ENCODE measurements at regions not wholly inside any gene's neighbourhood (a gene's known extent, or its start where the extent isn't known, plus 50 kb on each side); places are given as distances from the start of the nearest gene placed in this dataset.

DNA sequence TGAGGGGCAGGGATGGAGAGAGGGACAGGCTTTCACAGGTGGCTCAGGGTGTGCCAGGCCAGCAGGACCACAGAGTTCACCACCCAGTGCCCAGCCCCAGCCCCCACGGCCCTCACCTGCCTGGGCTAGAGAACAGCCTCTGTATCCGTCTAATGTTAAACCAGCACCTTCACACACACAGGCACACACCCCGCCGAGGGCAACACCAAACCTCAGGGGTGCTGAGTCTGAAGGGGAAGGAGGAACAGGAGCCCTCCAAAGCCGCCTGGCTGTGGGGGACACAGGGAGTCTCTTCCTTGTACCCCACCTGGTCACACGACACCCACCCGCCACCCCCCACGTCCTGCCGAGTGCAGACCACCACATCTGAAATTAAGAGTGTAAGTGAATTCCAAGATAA, 205.8 kb upstream of the SALL3 start:
- ATAC-seq (no peak), DNase-seq (no peak)
- Histone ChIP-seq H3K4me3 (no peak overlapping the region), H3K36me3 (no peaks in the 10 kb centered on the region), H3K27me3 (peaks cover 0 to 10% (median 0%) of the 10 kb centered on the region in 9 donors), H3K9me3 (no peaks in the 10 kb centered on the region), H3K4me1 (no peaks in the 10 kb centered on the region), H3K27ac (no peak overlapping the region)
- TF ChIP-seq POLR2A (IDR thresholded peaks at IDR 0.05): no peak
- TF ChIP-seq, protein P1, sequence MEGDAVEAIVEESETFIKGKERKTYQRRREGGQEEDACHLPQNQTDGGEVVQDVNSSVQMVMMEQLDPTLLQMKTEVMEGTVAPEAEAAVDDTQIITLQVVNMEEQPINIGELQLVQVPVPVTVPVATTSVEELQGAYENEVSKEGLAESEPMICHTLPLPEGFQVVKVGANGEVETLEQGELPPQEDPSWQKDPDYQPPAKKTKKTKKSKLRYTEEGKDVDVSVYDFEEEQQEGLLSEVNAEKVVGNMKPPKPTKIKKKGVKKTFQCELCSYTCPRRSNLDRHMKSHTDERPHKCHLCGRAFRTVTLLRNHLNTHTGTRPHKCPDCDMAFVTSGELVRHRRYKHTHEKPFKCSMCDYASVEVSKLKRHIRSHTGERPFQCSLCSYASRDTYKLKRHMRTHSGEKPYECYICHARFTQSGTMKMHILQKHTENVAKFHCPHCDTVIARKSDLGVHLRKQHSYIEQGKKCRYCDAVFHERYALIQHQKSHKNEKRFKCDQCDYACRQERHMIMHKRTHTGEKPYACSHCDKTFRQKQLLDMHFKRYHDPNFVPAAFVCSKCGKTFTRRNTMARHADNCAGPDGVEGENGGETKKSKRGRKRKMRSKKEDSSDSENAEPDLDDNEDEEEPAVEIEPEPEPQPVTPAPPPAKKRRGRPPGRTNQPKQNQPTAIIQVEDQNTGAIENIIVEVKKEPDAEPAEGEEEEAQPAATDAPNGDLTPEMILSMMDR (IDR thresholded peaks at IDR 0.05): no peak
- intact Hi-C loops (cut with DNase I): no loop called here
- 66 to 71% (median 69%) methylated on average over 4 to 9 of the region's 9 CpGs for WGBS, 4 donors

DNA sequence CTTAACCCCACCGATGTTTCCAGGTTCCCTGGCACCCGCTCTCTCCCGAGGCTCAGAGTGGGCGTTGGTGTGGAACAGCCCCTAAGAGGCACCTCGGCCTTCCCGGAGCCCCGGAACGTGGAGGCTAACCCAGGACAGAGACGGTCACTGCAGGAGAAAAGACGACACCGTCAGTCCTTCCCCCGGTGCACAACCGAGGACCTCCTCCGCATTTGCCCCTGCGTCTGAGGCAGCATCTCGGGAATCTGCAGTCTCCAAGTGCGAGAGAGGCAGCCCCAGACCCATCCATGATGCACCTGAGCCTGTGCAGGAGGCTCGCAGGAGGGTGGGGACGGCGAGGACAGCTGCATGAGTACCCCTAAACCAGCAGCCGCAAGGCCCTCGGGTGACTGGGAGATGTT, 204.9 kb upstream of the SALL3 start:
- DNase-seq: no peak
- ATAC-seq: no peak
- WGBS, 4 donors: 83 to 87% (median 86%) methylated on average over 18 to 22 of the region's 22 CpGs
- Histone ChIP-seq H3K4me1 (no peaks in the 10 kb centered on the region), H3K27ac (no peak overlapping the region), H3K27me3 (peaks cover 0 to 8% (median 0%) of the 10 kb centered on the region in 9 donors), H3K4me3 (no peak overlapping the region), H3K9me3 (no peaks in the 10 kb centered on the region), H3K36me3 (no peaks in the 10 kb centered on the region)
- intact Hi-C loops (cut with DNase I): no loop called here
- TF ChIP-seq, protein P1 (IDR thresholded peaks at IDR 0.05): no peak
- no peak for TF ChIP-seq POLR2A (IDR thresholded peaks at IDR 0.05)

DNA sequence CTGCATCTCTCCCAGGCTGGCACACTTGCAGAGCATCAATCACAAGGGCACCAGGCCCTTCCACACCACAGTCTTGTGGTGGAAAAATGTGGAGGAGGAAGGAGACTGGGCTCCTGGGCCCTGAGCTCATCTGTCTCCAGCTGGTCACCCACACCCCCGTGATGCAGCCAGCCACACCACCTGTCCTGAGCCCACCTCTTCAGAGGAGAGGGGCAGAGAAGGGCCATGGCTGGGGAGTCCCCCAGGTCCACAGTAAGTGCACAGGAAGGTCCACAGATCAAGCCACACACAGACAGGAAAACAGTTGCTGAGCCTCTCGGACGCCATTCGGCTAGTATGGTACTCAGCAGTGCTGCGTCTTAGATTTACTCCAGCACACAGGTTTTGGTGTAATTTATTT, 203.5 kb upstream of the SALL3 start:
- Histone ChIP-seq H3K27ac (no peak overlapping the region), H3K4me1 (no peaks in the 10 kb centered on the region), H3K27me3 (peaks cover 0 to 8% (median 0%) of the 10 kb centered on the region in 9 donors), H3K4me3 (no peak overlapping the region), H3K9me3 (no peaks in the 10 kb centered on the region), H3K36me3 (no peaks in the 10 kb centered on the region)
- ATAC-seq (no peak), DNase-seq (no peak)
- TF ChIP-seq, protein P1 (IDR thresholded peaks at IDR 0.05): no peak
- no peak for TF ChIP-seq POLR2A (IDR thresholded peaks at IDR 0.05)
- intact Hi-C loops (cut with DNase I): no loop called here
- 77 to 88% (median 85%) methylated on average over 5 of the region's 5 CpGs for WGBS, 4 donors

DNA sequence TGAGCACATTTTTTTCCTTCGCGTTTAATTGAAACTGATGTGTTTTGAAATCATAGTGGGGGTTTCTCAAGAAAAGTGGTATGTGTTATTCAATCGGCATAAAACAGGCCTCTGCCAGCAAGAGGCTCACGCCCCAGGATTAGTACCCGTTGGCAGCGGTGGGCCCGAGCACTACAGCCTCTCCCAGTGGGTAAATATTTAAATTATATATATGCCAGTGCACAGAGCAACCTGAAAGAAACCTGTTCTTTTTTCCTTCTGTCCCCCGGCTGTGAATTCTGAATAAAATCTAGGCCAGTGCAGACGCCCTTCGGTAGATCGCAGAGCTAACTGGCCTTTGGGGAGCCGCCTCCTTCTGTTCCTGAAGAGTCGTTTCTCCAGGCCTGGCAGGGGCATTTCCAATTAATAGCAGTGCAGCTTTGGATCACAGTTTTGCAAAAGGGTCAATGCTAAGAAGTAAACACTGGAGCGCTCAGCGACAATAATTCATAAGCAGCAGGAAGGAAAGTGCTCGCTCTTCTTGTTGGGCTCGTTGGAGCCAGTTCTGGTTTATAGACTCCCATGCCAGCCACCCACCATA, 202.8 kb upstream of the SALL3 start:
- no peaks in the 10 kb centered on the region for H3K9me3 ChIP-seq
- 91 to 94% (median 92%) methylated on average over 17 of the region's 17 CpGs for WGBS, 4 donors
- TF ChIP-seq, protein P1 (IDR thresholded peaks at IDR 0.05): no peak
- TF ChIP-seq POLR2A (IDR thresholded peaks at IDR 0.05): no peak
- no peaks in the 10 kb centered on the region for H3K36me3 ChIP-seq
- intact Hi-C loops (cut with DNase I): no loop called here
- ATAC-seq (no peak), DNase-seq (no peak)
- no peaks in the 10 kb centered on the region for H3K4me1 ChIP-seq
- H3K4me3 ChIP-seq: no peak overlapping the region
- H3K27me3 ChIP-seq: peaks cover 0 to 8% (median 0%) of the 10 kb centered on the region in 9 donors
- H3K27ac ChIP-seq: no peak overlapping the region

All from heart left ventricle (tissue), 16 donors.